ENCODE measurements at regions not wholly inside any gene's neighbourhood (a gene's known extent, or its start where the extent isn't known, plus 50 kb on each side); places are given as distances from the start of the nearest gene placed in this dataset.

DNA sequence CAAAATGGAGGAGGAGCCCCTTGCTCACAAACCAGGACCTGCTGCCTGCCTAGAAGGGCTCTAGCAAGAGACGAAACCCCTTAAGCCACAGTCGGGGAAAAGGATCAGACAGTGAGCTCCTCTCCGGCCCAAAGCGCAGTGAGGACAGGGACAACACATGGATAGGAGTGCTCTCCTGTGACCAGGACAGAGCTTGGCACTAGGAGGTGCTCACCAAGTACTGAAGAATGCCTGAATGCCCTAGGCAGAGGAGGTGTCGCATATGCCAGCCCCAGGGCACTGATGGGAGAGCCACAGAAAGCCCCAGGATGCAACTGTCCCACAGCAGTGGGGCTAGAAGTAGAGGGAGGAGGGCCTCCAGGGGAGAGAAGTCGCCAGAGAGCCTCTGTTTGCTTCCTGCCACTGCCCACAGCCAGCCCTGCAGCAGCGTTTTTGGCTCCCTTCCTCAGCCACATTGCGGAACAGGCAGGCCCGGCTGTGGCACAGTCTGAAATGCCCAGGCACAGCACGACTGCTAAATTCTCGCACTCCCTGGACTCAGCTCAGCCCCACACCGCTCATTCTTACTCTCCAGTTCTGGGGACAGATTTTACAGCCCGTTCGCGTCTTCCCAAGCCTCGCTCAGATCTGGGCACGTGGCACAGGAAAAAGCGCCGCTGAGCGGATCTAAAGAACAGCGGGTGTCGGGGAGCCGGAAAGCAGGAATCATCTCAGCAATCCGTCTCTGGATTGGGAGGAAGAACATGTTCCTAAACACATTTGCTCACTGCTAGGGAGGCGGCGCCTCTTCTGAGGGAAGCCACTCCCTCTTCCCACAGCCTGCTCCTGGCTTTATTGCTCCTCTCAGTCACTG, 98.7 kb upstream of the POU3F3 start:
- DNase-seq (ENCODE audit: low spot score in 2 of 2) = no peak
- H3K4me3 ChIP-seq = peak overlapping the region in 1 of 2 donors; percentile 42
- no peaks in the 10 kb centered on the region for H3K9me3 ChIP-seq
- H3K36me3 ChIP-seq = no peaks in the 10 kb centered on the region
- H3K27ac ChIP-seq = no peak overlapping the region
- TF ChIP-seq, protein P1, sequence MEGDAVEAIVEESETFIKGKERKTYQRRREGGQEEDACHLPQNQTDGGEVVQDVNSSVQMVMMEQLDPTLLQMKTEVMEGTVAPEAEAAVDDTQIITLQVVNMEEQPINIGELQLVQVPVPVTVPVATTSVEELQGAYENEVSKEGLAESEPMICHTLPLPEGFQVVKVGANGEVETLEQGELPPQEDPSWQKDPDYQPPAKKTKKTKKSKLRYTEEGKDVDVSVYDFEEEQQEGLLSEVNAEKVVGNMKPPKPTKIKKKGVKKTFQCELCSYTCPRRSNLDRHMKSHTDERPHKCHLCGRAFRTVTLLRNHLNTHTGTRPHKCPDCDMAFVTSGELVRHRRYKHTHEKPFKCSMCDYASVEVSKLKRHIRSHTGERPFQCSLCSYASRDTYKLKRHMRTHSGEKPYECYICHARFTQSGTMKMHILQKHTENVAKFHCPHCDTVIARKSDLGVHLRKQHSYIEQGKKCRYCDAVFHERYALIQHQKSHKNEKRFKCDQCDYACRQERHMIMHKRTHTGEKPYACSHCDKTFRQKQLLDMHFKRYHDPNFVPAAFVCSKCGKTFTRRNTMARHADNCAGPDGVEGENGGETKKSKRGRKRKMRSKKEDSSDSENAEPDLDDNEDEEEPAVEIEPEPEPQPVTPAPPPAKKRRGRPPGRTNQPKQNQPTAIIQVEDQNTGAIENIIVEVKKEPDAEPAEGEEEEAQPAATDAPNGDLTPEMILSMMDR (IDR thresholded peaks at IDR 0.05) = no peak
- H3K4me1 ChIP-seq = no peaks in the 10 kb centered on the region
- intact Hi-C loops (cut with DNase I) = no loop called here
- H3K27me3 ChIP-seq = no peaks in the 10 kb centered on the region

DNA sequence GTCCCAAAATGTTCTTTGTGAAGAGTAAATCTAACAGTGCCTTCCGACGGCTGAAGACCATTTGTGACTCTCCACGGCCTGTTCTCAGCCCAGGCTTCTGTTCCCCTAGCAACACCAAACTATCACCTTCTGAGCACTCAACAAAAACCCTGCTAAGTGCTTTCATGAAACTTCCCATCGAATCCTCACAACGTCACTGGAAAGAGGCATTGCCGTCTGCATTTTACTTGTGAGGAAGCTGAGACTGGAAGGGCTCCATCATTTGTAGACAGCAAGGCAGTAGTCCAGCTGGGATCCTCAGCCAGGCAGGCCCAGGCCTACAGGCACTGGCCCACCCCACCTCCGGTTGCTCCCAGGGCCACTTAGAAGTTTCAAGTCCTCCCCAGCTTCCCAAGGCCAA, 97.8 kb upstream of the POU3F3 start:
- no peaks in the 10 kb centered on the region for H3K27me3 ChIP-seq
- H3K4me1 ChIP-seq = no peaks in the 10 kb centered on the region
- intact Hi-C loops (cut with DNase I) = no loop called here
- H3K36me3 ChIP-seq = no peaks in the 10 kb centered on the region
- H3K4me3 ChIP-seq = no peak overlapping the region
- TF ChIP-seq, protein P1 (IDR thresholded peaks at IDR 0.05) = no peak
- no peak overlapping the region for H3K27ac ChIP-seq
- no peak for DNase-seq (ENCODE audit: low spot score in 2 of 2)
- H3K9me3 ChIP-seq = no peaks in the 10 kb centered on the region

DNA sequence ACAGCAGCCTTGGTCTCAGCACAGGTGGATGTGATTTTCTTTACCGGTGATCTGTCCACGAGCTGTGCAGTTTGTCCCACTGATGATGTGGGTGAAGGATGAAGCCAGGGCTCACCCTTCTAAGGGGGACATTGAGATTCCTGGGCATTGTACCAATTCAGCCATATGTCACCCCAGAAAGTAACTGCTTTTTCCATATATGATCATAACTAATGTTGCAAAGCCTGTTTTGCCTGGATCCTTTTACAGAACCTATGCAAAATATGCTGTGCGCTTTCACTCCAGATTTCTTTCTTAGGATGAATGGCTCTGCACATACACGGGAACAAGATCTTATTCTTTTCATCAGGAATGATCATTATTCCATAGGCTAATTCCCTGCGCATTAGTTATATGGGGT, 96.9 kb upstream of the POU3F3 start:
- H3K4me3 ChIP-seq = no peak overlapping the region
- H3K4me1 ChIP-seq = no peaks in the 10 kb centered on the region
- no peak for DNase-seq (ENCODE audit: low spot score in 2 of 2)
- H3K27ac ChIP-seq = no peak overlapping the region
- TF ChIP-seq, protein P1 (IDR thresholded peaks at IDR 0.05) = no peak
- no peaks in the 10 kb centered on the region for H3K9me3 ChIP-seq
- no peaks in the 10 kb centered on the region for H3K36me3 ChIP-seq
- no peaks in the 10 kb centered on the region for H3K27me3 ChIP-seq
- intact Hi-C loops (cut with DNase I) = no loop called here

DNA sequence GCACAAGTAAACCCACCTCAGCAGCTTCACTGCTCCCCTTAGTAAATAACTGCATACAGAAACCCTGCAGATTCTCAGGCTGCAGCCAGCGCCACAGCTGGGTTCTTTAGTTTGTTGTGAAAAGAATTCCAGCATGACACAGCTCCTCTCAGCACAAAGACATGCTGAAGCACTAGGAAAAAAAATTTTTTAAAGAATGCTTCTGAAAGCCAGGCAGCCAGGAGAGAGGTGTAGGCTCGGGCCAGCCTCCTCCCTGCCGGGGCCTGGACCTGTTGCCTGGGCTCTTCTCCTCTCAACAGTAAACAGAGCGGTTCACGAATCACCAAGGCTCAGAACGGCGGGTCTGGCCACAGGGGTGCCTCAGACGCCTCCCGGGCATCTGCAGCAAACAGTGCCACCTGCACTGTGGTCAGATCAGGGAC, 95.7 kb upstream of the POU3F3 start:
- intact Hi-C loops (cut with DNase I) = no loop called here
- no peak for DNase-seq (ENCODE audit: low spot score in 2 of 2)
- H3K27me3 ChIP-seq = no peaks in the 10 kb centered on the region

DNA sequence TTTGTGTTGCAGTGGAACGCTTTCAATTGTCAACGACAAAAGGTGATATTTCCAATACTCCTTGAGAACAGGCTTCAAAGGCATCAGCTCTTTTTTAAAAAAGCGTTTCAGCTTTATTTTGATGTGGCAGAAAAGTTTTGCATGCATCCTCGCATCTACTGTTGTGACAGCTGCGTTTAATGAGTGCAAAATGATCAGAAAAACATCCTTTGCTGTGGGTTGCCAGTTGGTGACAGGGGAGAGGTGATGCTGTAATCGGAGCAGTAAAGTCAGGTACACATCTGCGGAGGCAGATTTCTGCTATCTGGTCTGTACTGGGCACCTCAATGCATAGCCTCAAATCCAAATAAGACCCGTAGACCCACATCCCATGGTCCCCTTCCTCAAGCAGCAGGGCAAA, 91.9 kb upstream of the POU3F3 start:
- TF ChIP-seq, protein P1 (IDR thresholded peaks at IDR 0.05) = no peak
- Histone ChIP-seq H3K4me3 (no peak overlapping the region), H3K27ac (no peak overlapping the region), H3K27me3 (no peaks in the 10 kb centered on the region), H3K4me1 (no peaks in the 10 kb centered on the region), H3K9me3 (no peaks in the 10 kb centered on the region), H3K36me3 (no peaks in the 10 kb centered on the region)
- DNase-seq (ENCODE audit: low spot score in 2 of 2) = no peak
- intact Hi-C loops (cut with DNase I) = no loop called here

More for the DNA sequence above, 95.7 kb upstream of the POU3F3 start:
- no peaks in the 10 kb centered on the region for H3K9me3 ChIP-seq
- no peak overlapping the region for H3K4me3 ChIP-seq
- TF ChIP-seq, protein P1 (IDR thresholded peaks at IDR 0.05) = no peak
- no peaks in the 10 kb centered on the region for H3K4me1 ChIP-seq
- H3K27ac ChIP-seq = no peak overlapping the region
- H3K36me3 ChIP-seq = no peaks in the 10 kb centered on the region

Measured in ascending aorta (tissue), 2 donors.